ENCODE measurements at regions not wholly inside any gene's neighbourhood (a gene's known extent, or its start where the extent isn't known, plus 50 kb on each side); places are given as distances from the start of the nearest gene placed in this dataset.

GRCh38 chr5:4881366-4882002 lies 258.6 kb upstream of the ADAMTS16 start:
- no peak for DNase-seq (ENCODE audit: low spot score)

GRCh38 chr5:4882186-4882585 lies 257.9 kb upstream of the ADAMTS16 start:
- no peak for DNase-seq (ENCODE audit: low spot score)

GRCh38 chr5:4883360-4883759 lies 256.8 kb upstream of the ADAMTS16 start:
- no peak for DNase-seq (ENCODE audit: low spot score)

GRCh38 chr5:4893063-4893744 lies 246.9 kb upstream of the ADAMTS16 start:
- no peak for DNase-seq (ENCODE audit: low spot score)

GRCh38 chr5:4896328-4896727 lies 243.8 kb upstream of the ADAMTS16 start:
- no peak for DNase-seq (ENCODE audit: low spot score)

- no peak for DNase-seq (ENCODE audit: low spot score)
Measured at GRCh38 chr5:4901305-4901811, 238.8 kb upstream of the ADAMTS16 start.

- DNase-seq (ENCODE audit: low spot score) = no peak
Measured at GRCh38 chr5:4901924-4902323, 238.2 kb upstream of the ADAMTS16 start.

- DNase-seq (ENCODE audit: low spot score) = no peak
Measured at GRCh38 chr5:4905674-4906520, 234.2 kb upstream of the ADAMTS16 start.

- no peak for DNase-seq (ENCODE audit: low spot score)
Measured at GRCh38 chr5:4906786-4907185, 233.3 kb upstream of the ADAMTS16 start.

- DNase-seq (ENCODE audit: low spot score) = no peak
Measured at GRCh38 chr5:4907571-4907970, 232.6 kb upstream of the ADAMTS16 start.

GRCh38 chr5:4909086-4909485 lies 231.0 kb upstream of the ADAMTS16 start:
- no peak for DNase-seq (ENCODE audit: low spot score)

- DNase-seq (ENCODE audit: low spot score) = no peak
Measured at GRCh38 chr5:4911646-4912403, 228.3 kb upstream of the ADAMTS16 start.

GRCh38 chr5:4921929-4922328 lies 218.2 kb upstream of the ADAMTS16 start:
- DNase-seq (ENCODE audit: low spot score) = no peak

GRCh38 chr5:4924577-4924976 lies 215.6 kb upstream of the ADAMTS16 start:
- DNase-seq (ENCODE audit: low spot score) = no peak

- DNase-seq (ENCODE audit: low spot score) = no peak
Measured at GRCh38 chr5:4927097-4927496, 213.0 kb upstream of the ADAMTS16 start.

GRCh38 chr5:4928409-4928808 lies 211.7 kb upstream of the ADAMTS16 start:
- DNase-seq (ENCODE audit: low spot score) = no peak

GRCh38 chr5:4929092-4929655 lies 211.0 kb upstream of the ADAMTS16 start:
- no peak for DNase-seq (ENCODE audit: low spot score)

GRCh38 chr5:4939042-4939781 lies 200.9 kb upstream of the ADAMTS16 start:
- no peak for DNase-seq (ENCODE audit: low spot score)

GRCh38 chr5:4941161-4941560 lies 199.0 kb upstream of the ADAMTS16 start:
- no peak for DNase-seq (ENCODE audit: low spot score)

GRCh38 chr5:4941957-4942830 lies 197.9 kb upstream of the ADAMTS16 start:
- no peak for DNase-seq (ENCODE audit: low spot score)

Data from activated CD4-positive, alpha-beta T cell treated with anti-CD3 and anti-CD28 coated beads, Interleukin-2, Interleukin-4, amounts not matched to agents 100 ng/mL and 50 ng/mL, durations not matched to agents 16 hours and 8 hours (primary cell).